ENCODE measurements at regions not wholly inside any gene's neighbourhood (a gene's known extent, or its start where the extent isn't known, plus 50 kb on each side); places are given as distances from the start of the nearest gene placed in this dataset.

GRCh38 chr18:8910843-8911242, 191.7 kb upstream of the NDUFV2 start:
- no peak for TF ChIP-seq POLR2A (IDR thresholded peaks at IDR 0.05)
- no peak for TF ChIP-seq CTCF (IDR thresholded peaks at IDR 0.05)
- TF ChIP-seq POLR2AphosphoS5 (IDR thresholded peaks at IDR 0.05): no peak
- no peak for TF ChIP-seq EP300 (IDR thresholded peaks at IDR 0.05; ENCODE audit: low read depth)

Data from transverse colon (tissue), 4 donors.